ENCODE measurements at regions not wholly inside any gene's neighbourhood (a gene's known extent, or its start where the extent isn't known, plus 50 kb on each side); places are given as distances from the start of the nearest gene placed in this dataset.
"Not testable (repeated sequence)": the region's sequence is repeated elsewhere in the genome, so short reads cannot be mapped to it uniquely, and the experiment has no call there.

GRCh38 chr3:127520993-127521392 lies 69.5 kb downstream of the TPRA1 start:
- no peak for DNase-seq

- DNase-seq = no peak
Observed at GRCh38 chr3:127518456-127519081, 72.0 kb downstream of the TPRA1 start.

DNA sequence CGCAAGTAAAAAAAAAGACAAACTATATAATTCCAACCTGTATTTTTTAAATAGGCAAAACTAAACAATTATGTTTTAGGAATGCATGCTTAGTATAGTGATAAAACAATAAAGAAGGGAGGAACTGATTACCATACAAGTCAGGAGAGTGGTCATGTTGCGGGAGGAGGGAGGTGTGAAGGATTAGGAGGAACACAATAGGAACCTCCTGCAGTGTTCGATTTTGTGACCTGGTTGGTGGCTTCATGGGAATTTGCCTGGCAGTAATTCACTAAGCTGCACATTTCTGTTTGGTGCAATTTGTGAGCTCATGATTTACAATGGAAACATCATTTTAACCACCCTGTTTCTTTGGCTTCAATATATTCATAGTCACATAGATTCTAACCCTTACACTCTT lies 78.3 kb downstream of the TPRA1 start:
- DNase-seq = no peak

GRCh38 chr3:127501177-127501576 lies 89.4 kb downstream of the TPRA1 start:
- DNase-seq = no peak

- no peak for DNase-seq
Observed at GRCh38 chr3:127497676-127498075, 92.9 kb downstream of the TPRA1 start.

- DNase-seq = no peak
Observed at GRCh38 chr3:127497166-127497565, 93.4 kb downstream of the TPRA1 start.

DNA sequence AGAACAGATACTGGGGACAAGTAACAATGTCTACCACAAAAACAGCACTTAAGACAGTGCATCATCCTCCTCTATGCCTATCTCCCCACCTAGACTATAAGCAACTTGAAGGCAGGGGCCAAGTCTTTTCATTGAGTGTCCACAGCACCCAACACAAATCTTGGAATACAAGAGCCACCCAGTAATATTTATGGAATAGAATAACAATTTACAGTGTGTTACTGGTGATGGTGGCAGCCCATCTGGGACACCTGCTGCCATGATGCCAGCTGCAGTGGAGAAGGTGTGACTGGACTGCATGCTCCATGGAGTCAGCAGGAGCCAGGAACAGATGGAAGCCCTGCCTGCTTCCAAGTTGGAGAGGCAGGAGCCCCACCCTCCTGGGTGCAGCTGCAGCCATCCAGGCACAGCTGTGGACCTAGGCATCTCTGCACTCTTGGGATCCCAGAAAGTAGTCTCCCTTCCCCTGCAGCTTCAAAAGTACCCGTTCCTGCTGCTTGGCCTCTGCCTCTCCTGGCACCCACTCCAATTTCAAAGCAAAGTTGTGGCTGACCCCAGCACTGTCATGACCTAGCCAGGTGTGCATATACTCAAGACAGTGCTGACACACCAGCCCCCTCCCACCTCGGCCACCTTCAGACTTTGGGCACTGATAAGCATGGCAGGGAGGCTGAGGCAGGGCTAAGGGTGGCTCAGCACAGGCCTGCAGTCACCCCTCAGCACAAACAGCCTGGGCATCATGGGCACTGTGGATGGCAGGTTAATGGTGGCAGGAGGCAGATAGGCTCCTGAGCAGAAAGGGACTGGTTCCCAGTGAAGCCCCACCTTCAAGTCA lies 94.5 kb downstream of the TPRA1 start:
- no peak for DNase-seq

GRCh38 chr3:127493924-127494646 lies 96.4 kb downstream of the TPRA1 start:
- DNase-seq = no peak

- DNase-seq = no peak
Observed at GRCh38 chr3:127492426-127492825, 98.1 kb downstream of the TPRA1 start.

DNA sequence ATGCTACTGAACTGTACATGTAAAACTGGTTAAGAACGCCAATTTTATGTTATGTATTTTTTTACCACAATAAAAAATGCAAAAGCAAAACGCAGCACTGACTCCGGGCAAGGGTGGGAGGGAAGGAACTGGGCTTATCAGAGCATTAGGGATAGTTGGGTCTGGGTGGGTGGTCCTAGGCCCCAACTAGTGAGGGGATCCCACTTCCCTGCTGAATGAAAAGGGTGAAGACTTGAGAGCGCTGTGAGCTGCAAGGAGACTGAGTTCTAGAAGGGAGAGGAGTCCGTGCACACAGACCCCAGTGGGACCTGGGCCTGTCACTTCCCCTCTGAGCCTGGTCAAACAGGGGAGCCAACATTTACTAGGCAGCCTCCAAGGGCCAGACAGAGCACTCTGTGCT lies 98.6 kb downstream of the TPRA1 start:
- no peak for DNase-seq

GRCh38 chr3:127491323-127491722 lies 99.2 kb downstream of the TPRA1 start:
- DNase-seq = no peak

DNA sequence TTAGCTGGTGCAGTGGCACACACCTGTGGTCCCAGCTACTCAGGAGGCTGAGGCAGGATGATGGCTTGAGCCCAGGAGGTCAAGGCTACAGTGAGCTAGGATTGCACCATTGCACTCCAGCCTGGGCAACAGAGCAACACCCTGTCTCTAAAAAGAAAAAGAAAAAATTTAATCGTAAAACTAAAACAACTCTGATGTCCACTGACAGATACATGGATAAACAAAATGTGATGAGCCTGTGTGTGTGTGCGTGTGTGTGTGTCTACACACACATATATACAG lies 99.6 kb downstream of the TPRA1 start:
- DNase-seq = not testable (repeated sequence)

- DNase-seq = no peak
Observed at GRCh38 chr3:127490271-127491023, 100.1 kb downstream of the TPRA1 start.

- no peak for DNase-seq
Observed at GRCh38 chr3:127489357-127489756, 101.2 kb downstream of the TPRA1 start.

DNA sequence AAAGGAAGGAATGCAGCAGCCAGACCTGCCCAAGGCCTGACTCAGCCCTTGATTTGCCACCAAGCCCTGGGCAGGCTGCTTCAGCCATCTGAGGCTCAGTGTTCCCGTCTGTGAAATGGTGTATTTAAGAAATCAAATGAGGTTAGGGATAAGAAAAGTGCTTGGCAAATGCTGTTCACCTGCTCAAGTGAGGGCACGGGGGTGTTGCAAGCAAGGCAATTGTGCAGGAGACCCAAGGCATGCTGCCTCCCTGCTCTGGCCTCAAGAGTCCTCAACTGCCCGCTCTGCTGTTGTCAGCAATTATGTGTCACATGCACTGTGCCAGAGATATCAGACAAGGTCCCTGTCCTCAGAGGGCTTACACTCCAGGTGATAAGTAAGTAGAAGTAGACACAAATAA lies 101.8 kb downstream of the TPRA1 start:
- DNase-seq = no peak

DNA sequence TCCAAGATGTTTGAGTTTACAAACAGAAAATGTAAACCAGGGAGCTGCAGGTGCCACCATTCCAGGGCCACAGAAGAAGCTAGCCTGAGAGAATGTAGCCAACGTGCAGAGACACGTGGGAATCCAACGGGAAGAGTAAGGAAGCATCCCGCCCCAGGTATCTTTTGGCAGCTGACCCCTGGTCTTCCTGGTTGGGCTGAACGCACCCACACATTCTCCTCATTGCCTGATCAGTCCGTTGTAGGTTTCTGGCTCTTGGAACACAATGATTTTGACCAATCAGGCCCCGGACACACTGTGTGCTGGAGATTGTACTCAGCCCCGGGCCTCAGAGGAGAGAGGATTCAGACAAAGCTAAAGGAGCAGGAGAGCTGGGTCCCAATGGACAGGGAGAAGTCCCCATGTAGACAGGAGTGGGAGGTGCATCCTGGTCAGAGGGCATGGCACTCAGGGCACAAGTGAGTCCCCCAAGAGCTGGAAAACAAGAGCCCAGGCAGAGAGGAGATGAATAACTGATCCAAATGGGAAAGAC lies 102.3 kb downstream of the TPRA1 start:
- no peak for DNase-seq

GRCh38 chr3:127487196-127487595 lies 103.3 kb downstream of the TPRA1 start:
- DNase-seq = no peak

DNA sequence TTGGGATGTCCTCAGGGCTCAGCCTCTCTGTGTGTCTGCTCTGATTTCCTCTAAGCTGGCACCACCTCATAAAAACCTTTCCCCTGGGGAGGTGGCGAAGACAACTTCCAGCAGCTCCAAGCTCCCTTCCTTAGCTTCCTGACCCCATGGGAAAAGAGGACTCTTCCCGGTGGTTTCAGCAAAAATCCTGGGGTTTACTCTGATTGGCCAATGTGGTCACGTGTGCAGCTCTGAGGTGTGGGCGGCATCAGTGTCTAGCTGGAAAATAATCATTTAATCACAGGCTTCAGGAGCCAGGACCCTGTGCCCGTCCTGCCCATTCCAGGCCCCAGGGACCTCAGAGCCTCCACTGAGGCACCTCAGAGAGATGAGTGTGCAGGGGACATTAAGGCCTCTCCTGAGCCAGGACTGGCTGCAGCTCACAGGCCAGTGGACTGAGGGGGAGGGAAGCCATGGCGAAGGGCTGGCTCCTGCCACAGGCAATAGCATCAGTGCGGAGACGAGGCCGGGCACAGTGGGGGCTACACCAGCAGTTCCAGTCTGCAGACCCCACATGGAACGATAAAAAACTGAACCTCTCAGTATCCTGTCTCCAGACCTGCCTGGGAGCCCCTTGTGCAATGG lies 104.1 kb downstream of the TPRA1 start:
- DNase-seq = no peak

DNA sequence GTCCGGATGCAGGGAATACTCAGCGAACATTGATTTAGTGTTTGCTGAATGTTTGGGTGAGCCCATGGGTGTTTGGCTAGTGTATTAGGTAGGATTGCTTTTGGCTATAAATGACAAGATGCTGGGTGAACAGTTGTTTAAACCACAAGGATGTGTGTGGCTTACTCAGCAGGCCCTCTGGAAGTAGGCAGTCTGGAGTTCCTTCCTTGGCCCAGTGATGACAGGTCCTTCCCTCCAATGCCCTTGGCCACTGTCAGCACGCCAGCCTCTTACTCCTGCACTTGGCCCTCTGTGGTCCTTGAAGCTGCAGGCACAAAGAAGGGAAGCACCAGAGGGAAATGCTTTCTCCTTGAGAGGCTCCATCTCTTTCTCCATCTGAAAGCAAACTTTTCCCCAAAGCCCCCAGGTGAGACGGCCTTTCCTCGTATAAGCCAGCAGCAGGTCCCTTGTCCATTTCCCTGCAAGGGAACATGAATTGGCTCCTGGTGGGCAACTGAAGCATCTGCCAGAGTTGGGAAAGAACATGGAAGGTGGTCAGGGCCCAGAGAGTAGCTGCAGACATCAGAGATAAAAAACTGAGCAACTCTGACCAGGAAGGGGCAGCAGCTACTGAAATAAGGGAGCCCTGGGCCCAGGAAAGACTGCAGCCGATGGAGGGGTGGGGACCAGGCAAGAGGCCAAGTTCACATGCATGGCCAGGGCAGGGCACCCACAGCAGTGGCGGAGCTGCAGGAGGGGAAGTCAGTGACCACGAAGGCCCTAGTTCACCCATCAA lies 105.0 kb downstream of the TPRA1 start:
- no peak for DNase-seq

DNA sequence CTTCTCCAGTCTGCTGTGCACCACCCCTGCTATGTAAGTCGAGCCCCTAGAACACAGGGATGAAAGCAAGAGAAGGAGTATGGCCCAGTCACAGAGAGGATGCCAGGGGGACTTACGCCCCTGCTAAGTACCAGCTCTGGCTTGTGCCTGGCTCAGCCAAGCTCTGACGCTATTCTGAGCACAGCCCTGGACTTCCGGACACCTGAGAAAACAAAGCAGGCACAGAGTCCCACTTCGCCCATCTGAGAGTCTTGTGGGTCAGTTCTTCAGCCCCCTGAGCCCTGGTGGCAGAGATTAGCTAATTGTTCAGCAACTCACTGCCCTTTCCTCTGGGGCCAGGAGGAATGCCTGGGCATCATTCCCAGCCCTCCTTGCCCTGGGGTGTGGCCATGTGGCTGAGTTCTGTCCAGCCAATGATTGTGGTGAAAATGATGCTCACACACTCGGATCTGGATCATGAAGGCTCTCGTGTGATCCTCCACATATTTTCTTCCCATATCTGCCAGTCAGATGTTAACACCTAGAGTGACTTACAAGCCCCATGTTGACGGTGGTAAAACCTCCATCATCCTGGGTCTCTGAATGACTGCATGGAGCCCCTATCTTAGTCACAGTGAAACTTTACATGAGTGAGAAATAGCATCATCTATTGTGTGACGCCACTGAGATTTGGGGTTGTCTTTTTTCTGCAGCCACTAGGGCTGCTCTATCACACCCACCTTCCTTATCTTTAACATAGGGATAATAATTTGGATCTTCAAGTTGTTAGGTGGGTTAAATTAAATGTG lies 105.7 kb downstream of the TPRA1 start:
- no peak for DNase-seq

Data from CD4-positive, alpha-beta T cell treated with Interleukin-6 for 4 hours (primary cell).